HCEC 1CT (cell line): ENCODE measurements at regions not wholly inside any gene's neighbourhood (a gene's known extent, or its start where the extent isn't known, plus 50 kb on each side); places are given as distances from the start of the nearest gene placed in this dataset.

Experiments
- DNase-seq: peaks from one replicate; pipeline ENCODE4 v3.0.0-alpha.2; 2017

DNA sequence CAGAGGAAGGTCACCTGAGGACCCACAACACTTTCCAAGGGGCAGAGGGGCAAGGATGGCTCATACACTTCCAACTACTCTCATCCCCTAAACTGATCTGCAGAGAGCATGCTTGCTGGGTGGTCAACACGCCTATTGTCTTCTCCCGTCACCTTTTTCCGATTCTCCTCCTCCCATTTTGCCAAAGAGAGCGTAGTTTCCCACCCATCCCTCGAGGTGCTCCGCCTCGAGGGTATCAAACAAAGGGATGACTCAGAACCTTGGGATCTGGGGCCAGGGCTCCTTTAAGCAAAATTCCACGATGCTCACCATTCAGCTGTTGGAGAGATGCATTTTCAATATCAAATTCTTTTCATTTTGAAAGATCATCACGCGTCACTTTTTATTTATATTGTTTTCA, 507.5 kb upstream of the SULF2 start:
- DNase-seq = no peak

DNA sequence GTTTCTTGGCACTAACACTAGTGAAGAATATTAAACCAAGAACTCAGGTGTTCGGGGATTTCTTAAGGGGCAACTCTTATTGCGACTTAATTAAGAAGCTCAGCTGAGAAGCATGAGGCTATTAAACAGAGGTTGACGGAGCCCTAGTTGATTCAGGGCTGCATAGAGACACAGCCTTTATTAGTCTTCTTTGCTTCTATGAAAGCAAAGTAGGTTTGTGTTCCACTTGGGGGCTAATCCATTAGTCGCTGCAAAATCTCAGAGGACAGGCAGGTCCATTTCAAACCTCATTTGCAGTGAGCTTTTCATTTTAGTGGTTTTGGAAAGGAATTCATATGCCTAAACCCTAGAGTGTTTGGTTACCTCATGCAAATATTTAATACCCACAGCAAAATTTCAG, 506.6 kb upstream of the SULF2 start:
- no peak for DNase-seq

DNA sequence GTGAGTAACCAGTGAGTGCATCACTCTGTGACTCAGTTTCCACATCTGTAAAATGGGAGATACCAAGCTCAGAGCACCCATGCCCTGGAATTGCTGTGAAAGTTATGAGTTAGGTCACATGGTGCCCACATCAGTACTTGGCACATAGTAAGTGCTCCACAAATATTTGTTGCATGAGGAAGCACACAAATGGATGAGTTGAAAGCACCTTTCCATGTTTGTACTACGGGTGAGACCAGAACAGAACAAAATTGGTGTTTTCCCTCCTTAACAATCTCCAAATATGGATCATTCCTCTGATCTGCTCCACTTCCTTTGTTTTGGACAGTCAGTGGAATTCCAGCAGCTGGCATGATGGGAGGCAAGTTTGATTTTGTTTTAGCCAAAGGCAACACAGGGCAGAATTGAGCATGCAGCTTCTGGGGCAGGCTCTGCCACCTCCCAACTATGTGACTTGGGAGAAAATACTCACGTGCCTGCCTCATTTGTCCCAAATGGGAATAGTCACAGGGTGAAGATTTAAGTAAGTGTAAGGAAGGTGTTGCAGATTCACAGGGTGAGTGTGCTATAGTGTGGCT, 503.7 kb upstream of the SULF2 start:
- no peak for DNase-seq

DNA sequence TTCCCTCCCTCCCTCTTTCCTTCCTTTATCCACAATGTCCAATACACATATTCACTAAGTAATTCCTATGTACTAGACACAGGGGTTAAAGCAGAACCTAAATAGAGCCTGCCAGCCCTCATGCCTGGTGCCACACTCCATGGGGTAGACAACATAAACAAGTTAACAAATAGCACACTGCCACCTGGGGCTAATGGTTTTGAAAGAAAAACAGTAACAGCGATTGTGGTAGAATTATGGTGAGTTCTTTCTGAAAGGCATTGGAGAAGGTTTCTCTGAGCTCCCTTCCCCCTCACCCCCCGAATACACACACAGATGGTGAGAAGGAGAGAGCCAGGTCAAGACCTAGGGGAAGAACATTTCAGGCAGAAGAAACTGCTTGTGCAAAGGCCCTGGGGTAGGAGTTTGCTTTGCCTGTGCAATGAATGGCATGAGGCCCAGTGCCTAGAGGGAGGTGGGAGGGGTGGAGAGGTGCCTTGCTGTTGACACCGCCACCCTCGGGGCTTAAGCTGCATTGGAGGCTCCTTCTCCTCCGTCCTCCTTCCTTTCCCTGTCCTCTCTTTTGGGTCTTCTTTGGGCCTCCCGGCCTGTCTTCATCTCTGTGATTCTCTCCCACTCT, 502.4 kb upstream of the SULF2 start:
- no peak for DNase-seq

DNA sequence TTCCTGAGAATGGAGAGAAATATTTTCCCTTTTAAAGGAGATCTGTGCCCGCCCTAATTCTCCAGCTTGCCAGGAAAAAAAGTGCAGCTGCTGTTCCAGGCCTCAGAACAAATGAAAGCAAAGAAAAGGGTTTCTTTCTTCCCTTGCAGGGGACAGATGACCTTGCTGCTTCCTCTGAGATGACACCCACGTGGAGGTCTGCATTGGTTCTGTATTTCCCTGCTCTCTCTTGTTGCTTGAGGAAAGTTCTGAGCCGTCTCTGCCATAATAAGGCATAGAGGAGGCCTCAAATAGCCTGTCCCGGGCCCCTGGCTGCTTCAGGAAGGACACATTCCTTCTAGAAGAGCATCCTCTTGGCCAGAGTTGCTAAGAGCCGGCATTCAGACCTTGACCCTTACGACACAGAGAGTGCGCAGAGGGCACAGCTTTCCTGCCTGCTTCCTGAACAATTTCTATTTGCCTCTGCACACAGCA, 501.8 kb upstream of the SULF2 start:
- DNase-seq = no peak

DNA sequence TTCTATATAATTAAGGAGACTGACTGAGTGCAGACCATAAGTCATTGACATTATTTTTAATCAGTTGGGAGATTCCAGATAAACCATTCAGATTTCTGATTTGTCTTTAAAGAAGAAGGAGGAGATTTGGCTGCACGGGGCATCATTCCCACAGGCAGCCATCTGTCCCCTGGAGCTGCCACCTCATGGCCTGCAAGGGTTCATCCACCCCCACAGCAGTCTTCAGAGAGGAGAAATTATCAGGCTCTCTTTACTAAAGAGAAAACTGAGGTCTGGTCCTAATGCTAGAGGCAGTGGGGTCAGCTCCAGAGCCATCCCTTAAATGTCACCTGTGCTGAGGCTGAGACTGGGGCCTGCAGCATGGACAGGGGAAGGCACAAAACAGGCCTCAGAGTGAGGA, 501.3 kb upstream of the SULF2 start:
- no peak for DNase-seq

DNA sequence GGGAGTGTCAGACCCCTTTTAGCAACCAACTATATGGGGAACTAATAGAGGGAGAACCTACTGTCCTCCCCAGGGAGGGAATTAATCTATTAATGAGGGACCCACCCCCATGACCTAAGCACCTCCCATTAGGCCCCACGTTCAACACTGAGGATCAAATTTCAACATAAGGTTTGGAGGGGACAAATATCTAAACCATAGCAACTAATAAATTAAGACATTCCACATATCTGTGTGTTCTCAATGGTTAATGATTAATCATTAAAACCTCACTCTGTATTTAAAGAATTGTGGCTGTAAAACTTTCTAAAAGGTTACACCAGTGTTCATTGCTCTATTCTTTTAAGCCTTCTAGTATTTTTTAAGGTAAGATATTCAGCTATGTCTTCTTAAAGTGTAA, 500.4 kb upstream of the SULF2 start:
- no peak for DNase-seq

GRCh38 chr20:48284837-48285236, 499.6 kb upstream of the SULF2 start:
- DNase-seq = no peak

- no peak for DNase-seq
These were observed 499.0 kb upstream of the SULF2 start for GRCh38 chr20:48284315-48284714.

- DNase-seq = peak; percentile 55
These were observed 498.3 kb upstream of the SULF2 start for GRCh38 chr20:48283470-48284110.

DNA sequence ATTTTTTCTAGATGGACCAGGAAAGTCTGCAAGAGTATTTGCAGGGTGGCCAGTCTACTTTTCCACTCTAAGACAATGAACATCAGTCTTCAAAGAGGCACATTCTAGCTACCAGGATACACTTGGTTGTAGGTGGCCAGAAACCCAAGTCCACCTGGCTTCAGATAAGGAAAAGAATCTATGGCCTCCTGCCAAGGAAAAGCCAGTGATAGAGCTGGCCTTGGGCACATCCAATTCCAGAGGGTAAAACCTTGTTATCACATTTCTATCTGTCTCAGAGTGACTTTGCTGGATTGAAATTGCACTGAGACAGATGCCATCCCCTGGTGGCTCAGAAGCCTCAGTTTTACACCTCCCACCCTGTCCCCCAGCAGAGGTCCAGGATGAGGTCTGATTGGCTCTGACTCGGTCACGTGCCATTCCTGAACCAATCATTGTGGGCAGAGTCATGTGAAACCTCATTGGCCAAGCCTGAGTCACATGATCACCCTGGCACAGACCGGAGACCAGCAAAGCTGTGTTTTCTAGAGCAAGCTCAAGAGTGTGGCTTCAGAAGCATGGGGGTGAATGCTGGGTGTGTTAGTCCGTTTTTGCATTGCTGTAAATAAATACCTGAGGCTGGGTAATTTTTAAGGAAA, 497.4 kb upstream of the SULF2 start:
- no peak for DNase-seq

- no peak for DNase-seq
These were observed 496.2 kb upstream of the SULF2 start for GRCh38 chr20:48281501-48281900.

GRCh38 chr20:48278961-48279481, 493.7 kb upstream of the SULF2 start:
- DNase-seq = no peak

- no peak for DNase-seq
These were observed 492.0 kb upstream of the SULF2 start for GRCh38 chr20:48277266-48277665.

DNA sequence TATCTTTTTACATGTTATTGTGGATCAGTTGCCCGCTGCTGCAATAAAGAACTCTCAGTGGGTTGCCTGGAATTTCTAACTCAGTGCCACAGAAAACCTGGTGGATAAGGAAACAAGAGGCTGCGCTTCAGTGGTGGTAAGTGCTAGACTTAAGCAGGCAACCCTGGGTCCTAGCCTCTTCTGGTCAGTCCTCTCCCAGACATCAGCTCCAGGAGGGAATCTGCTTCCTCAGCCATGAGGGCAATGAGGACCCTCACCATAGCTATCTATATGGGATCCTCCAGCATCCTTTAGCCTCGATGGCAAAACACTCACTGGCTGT, 490.7 kb upstream of the SULF2 start:
- no peak for DNase-seq

DNA sequence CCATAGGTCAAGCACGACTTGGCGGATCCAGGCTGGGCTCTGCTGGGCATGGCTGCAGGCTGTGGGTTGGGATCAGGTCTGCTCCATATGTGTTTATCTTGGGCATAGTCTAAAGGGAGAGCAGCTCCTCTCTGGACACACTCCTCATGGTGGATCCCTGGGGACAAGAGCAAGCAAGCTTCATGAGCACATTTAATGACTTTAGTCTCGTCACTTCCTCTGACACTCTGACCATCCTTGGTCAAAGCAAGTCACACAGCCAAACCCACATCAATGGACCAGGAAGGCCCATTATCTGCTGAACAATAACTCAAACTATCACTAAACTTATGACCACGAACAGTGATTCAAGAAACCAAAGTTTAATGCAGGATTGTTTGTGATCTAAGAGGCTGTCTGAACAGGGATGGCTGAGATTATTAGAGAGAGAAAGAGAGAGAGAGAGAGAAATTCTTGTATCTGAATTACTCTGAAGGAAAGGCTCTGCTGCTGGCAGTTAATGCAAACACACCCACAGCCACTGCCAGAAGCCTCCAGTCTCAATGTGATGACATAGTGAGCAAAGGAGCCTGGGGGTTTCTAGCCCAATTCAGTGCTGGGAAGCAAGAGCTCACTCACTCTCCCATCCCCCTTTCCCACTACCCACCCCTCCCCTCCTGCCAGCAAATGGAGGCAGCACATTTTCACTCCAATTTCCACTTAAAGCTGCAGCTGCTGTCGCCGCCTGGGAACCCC, 490.2 kb upstream of the SULF2 start:
- no peak for DNase-seq

DNA sequence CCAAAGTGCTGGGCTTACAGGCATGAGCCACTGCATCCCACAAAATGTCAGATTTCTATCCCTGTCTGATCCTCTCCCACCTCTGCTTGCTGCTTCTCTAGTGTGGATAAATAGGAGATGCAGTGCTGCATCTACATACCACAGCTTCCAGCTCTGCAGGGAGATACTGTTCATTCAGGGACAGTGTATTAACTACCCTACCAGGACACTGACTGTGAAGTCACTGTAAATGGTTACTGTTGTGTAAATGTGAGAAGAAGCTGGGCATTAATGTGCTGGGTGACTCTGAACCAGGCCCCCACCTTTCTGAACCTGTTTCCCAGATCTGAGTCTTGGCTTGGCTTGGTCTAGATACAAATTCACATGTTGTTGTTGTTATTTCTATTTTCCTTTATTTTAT, 488.6 kb upstream of the SULF2 start:
- no peak for DNase-seq

DNA sequence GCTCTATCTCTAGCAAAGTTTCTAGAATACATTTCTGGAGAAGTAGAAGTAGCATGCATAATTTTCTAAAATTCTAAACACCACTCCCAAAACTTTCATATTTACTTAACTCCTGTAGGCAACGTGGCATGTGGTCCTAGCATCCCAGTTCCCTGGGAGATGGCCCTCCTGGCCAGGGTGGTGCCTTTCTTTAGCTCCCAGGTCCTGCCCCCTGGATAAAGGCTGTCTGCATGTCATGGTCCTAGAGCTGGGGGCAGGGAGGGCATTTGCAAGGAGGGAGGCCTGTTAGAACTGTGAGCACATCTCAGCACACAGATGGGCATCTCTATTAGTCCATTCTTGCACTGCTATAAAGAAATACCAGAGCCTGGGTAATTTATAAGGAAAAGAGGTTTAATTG, 485.6 kb upstream of the SULF2 start:
- DNase-seq = no peak

GRCh38 chr20:48267860-48268633, 482.8 kb upstream of the SULF2 start:
- DNase-seq = no peak

- DNase-seq = no peak
These were observed 481.3 kb upstream of the SULF2 start for GRCh38 chr20:48266571-48266970.

GRCh38 chr20:48265791-48266190, 480.5 kb upstream of the SULF2 start:
- no peak for DNase-seq

DNA sequence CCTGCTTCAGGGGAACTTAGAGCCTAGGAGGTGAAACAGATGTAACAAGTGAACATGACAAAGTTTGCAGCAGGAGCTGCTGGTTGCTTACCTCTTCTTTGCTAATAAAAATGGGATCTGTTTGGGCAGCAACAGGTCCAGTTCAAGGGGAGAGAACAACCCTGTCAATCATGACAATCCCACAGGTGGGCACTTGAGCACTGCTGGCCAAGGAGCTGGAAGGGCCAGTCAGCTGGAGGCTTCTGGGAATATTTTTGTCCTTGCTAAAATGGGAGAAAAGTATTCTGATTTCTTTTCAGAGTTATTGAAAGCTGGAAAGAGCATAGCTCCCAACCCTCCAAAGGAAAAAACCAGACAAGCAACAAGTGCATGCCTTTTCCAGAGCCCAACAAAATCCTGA, 477.7 kb upstream of the SULF2 start:
- no peak for DNase-seq

DNA sequence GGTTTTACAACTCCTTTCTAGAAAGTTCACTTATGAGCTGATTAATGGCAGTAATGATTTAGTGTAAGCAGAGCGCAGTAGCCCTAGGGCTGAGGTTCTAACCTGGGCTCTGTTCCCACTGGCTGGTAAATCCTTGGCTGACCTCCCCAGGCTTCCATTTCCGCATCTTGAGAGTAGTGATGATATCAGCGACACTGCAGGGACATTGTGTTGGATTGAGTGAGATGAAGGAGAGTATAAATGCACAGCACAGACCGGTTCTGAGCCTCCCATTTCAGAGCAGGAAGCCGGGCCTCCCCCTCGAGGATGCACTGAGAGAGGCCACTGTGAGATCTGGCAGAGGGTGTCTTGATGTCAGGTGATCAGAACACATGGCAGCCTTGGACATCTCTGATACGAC, 477.2 kb upstream of the SULF2 start:
- DNase-seq = no peak
